ENCODE measurements at regions not wholly inside any gene's neighbourhood (a gene's known extent, or its start where the extent isn't known, plus 50 kb on each side); places are given as distances from the start of the nearest gene placed in this dataset.

DNA sequence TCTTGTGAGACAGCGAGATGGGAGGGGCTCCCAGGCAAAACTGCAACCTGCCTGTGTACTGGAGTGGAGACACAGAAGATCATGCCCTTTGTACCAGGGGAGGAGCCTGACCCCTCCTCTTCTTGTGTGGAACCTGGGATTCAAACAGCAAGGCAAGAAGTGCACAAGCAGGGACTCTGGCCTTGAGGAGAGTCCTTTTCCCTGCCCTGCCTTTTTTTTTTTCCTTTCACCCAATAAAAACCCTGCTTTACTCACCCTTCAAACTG lies 251.8 kb upstream of the OPRM1 start:
- no peak for DNase-seq (ENCODE audit: low spot score)

- no peak for DNase-seq (ENCODE audit: low spot score)
These were observed 257.7 kb upstream of the OPRM1 start for GRCh38 chr6:153781306-153781705.

DNA sequence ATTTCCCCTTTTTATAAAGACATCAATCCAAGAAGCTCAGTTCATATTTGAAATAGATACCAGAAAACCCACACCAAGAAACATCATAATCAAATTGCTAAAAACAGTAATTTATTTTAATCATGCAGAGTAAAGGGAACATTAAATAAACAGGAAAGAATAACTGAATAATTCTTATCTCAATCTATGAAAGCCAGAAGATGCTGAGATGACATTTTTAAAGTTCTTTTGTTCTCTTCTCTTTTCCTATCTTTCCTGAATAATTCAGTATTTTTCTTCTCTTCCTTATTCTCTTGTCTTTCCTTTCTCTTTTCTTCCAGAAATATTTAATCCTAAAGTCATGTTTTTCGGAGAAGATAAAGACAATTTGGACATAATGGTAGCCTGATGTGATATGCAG lies 259.0 kb upstream of the OPRM1 start:
- no peak for DNase-seq (ENCODE audit: low spot score)

DNA sequence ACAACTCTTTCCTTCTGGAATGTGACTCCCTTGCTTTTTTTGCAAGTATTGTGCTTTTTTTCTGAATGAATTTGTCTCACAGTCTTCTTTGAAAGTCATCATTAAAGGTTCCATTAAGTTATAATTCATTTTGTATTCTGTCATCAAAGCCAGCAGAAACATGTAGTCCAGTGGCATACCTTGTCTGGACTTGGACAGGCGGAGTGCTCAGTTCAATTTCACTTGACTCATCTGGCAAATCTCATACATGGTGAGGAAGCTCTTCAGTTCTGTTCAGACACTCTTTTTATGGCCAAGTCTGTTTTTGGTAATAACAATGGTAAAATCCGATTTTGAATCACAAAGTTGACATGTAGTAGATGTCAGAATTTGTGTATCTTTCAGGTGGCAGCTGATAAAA lies 260.8 kb upstream of the OPRM1 start:
- DNase-seq (ENCODE audit: low spot score), result no peak

- no peak for DNase-seq (ENCODE audit: low spot score)
These were observed 267.5 kb upstream of the OPRM1 start for GRCh38 chr6:153771577-153771976.

DNA sequence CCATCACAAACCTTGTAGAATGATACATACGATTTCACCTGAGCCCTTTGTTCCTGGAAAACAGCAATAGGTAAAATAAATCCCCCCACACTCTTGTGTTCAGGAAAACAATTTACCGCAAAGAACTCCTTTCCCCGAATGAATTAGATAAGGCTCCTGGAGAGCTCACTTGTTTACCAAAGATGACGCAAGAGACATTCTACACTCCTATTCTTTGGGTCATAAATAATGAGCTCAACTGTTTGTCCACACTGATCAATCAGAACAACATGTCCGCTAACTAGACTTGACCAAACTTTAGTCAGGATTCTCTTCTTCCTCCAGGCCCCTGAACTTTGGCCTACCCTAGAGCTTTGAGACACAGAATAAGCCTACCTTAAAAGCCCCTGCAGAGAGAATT lies 271.9 kb upstream of the OPRM1 start:
- no peak for DNase-seq (ENCODE audit: low spot score)

GRCh38 chr6:153758516-153758915 lies 280.5 kb upstream of the OPRM1 start:
- DNase-seq (ENCODE audit: low spot score), result no peak

- DNase-seq (ENCODE audit: low spot score), result no peak
These were observed 303.3 kb upstream of the OPRM1 start for GRCh38 chr6:153735761-153736160.

GRCh38 chr6:153729189-153729588 lies 309.9 kb upstream of the OPRM1 start:
- DNase-seq (ENCODE audit: low spot score), result no peak

GRCh38 chr6:153727885-153728284 lies 311.2 kb upstream of the OPRM1 start:
- DNase-seq (ENCODE audit: low spot score), result no peak

DNA sequence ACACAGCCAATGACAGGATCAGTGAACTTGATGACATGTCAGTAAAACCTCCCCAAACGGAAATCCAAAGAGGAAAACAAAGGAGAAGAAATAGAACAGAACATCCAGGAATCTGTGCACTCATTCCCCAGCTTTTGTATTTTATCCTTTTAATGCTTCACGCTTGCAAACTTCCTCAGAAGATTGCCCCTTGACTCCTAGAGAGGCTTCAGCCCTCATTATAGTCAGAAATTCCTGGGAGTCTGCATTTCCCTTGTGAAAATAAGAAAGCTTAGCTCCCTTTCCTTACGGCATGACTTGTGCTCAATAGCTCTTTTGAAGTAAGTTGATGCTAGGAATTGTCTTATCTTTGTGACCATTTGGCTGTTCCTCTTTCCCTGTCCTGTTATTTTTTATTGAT lies 313.6 kb upstream of the OPRM1 start:
- no peak for DNase-seq (ENCODE audit: low spot score)

DNA sequence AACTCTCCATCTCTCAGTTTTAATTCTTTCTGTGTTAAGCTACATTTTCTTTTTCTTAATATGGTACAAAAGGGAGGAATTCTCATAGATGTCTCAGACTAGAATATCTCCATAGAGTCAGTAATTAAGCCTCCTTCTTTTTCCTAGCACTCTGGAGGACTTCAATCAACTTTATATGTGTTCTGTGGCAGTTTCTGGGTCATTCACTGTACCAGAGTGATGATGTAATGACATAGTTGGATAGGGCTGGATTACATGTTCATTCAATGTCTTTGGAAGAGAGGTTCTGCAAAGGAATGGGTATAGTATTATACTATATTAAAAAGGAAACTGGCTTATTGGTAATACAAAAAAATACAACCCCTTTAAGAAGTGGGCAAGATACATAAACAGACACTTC lies 318.3 kb upstream of the OPRM1 start:
- DNase-seq (ENCODE audit: low spot score), result no peak

DNA sequence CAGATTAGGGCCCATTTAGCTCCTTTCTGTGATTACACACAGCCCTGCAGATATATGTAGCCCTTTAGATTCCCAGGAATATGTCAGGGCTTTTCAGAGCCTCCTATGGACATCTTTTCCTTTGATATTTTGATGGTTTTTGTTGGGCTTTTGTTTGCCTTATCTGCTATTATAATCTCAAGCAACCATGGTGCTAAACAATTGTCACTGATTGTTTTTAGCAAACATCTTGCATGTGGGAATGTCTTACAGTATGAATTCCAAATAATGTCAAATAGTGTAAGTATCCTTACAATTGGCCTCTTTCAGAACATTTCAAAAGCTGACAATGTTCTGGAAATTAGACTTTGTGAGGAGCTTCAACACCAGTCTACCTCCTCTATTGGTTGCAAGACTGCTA lies 333.6 kb upstream of the OPRM1 start:
- no peak for DNase-seq (ENCODE audit: low spot score)

GRCh38 chr6:153702671-153703070 lies 336.4 kb upstream of the OPRM1 start:
- no peak for DNase-seq (ENCODE audit: low spot score)

DNA sequence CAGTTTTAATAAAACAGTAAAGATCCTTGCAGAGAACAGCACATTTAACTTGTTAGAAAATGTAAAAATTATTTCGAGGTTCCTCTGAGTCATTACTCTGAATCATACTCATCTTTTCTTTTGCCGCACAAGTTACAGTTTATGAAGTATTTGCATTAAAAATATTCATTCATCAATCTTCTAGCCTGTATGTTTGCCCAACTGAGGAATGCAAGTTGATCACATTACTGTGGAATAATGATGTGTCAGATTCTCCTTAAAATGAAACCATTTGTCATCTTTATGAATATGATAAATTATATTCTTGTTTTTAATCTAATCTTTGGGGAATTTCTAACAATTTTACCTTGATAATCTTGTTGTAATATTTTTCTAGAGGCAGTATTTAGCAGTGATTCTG lies 340.4 kb upstream of the OPRM1 start:
- no peak for DNase-seq (ENCODE audit: low spot score)

DNA sequence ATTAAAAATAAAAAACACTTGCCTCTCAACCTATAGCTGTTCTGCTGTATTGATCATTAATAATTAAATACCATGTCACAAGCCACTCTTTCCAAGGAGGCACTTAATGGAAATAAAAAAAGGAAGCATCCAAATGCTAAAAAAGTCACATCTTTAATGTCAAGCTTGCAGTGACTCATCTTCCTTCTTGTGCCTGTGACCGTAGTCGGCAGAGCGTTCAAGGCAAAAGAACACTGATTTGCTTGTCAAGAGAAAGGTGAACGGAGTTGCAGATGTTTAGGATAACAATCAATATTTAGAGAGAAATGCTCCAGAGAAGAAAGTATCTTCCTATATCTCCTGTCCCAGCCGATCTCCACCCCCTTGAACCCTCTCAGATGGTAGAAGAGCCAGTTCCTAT lies 341.0 kb upstream of the OPRM1 start:
- DNase-seq (ENCODE audit: low spot score), result no peak

DNA sequence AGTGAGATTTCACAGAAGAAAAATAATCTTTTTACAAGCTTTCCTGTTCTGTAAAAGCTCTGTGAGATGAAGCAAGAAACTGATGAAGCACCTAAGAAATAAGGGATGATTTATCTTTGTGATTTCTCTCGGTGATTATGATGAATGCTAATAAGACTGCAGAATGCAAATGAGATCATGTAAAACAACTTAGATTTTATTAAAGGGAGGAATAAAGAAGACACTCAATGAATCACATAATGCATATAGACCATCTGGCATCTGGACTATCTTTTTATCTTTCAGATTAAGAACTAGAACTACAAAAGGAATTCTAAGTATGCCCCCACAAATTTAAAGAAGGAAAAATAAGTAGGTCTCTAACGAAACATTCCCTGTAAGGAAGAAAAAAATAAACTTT lies 361.5 kb upstream of the OPRM1 start:
- DNase-seq (ENCODE audit: low spot score), result no peak

- DNase-seq (ENCODE audit: low spot score), result no peak
These were observed 365.3 kb upstream of the OPRM1 start for GRCh38 chr6:153673750-153674149.

DNA sequence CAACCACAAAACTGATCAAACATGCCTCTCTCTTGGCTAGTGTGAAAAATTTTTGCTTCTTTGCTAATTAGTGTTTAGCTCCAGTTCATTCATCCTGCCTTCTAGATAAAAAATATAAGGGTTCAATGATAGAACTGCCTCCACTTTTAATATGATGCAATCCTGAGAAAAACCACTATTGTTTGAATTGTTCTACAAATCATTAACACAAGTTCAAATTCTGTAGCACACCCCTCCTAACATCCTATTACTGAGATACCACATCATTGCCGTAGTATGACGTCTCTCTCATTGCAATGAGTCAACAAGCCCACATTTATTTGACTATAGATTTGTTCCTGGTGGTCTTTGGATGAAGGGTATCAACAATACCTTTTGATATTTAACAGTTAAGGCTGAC lies 365.8 kb upstream of the OPRM1 start:
- no peak for DNase-seq (ENCODE audit: low spot score)

DNA sequence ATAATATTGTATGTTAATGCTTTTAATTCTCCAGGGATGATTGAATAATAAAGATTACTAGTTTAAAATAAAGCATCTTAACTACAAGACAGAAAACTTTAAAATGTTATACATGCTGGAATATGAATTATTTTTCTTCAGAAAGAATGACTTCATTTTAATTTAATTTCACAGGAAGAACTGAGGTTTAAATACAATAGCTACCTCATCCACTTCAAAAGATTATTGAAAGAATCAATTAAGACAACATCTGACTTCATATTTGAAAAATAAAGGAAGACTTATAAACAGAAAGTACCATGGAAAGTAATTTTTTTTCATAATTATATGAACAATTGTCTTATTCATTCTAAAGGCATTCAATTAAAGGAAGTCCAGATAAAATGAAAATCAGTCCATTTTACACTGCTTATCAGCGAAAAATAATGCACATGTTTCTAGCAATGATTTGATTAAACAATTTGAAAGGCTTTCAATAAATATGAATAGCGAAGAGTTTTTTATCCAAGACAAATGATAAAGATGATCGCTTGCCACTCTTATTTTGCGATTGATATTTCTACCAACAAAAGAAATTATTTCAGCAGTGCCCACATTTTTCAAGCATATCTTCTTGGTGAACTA lies 368.5 kb upstream of the OPRM1 start:
- DNase-seq (ENCODE audit: low spot score), result no peak

DNA sequence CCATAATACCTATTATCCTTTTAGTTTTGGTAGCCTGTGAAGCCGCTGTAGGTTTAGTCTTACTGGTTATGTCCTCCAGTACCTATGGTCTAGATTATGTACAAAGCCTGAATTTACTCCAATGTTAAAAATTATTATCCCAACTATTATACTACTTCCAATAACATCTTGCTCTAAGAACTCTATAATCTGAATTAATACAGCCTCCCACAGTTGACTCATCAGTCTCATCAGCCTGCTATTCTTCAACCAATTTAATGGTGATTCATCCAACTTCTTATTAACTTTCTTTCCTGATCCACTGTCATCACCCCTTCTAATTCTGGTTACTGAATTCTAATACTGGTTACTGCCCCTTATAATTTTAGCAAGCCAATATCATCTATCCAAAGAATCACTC lies 370.3 kb upstream of the OPRM1 start:
- DNase-seq (ENCODE audit: low spot score), result no peak

- no peak for DNase-seq (ENCODE audit: low spot score)
These were observed 376.1 kb upstream of the OPRM1 start for GRCh38 chr6:153662982-153663381.

DNA sequence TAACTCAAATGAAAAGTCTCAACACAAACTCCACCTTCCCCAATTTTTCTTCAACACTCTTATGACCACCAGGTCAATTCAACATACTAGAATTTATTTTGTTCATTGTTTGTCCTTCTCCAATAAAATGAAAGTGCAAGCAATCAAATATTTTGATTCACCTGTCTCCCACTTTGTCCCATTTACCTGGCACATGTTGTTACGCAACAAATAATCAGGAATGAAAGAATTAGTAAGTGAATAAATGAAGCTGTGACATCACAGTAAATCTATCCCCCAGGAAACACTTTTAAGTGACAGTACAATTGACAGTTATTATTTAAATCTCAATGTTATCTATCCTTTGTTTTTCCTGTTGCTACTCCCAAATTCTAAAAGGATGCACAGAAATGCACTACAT lies 393.7 kb upstream of the OPRM1 start:
- no peak for DNase-seq (ENCODE audit: low spot score)

DNA sequence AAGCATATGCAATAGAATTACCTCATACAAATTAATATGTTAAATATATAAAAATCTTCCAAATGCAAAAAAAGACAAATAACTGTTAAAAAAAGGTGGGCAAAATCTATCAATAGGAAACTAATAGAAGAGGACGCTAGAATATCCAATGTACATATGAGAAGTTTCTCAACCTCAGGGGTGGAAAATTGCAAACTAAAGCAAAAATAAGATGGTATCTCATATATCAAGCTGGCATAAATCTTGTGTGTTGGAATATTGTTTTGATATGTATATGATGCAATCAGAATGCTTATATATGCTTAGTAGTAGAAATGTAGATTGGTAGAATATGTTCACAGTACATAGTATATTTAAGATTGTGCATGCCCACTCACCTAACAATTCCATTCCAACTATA lies 395.0 kb upstream of the OPRM1 start:
- no peak for DNase-seq (ENCODE audit: low spot score)

GRCh38 chr6:153634416-153634815 lies 404.6 kb upstream of the OPRM1 start:
- DNase-seq (ENCODE audit: low spot score), result no peak
